ENCODE measurements at regions not wholly inside any gene's neighbourhood (a gene's known extent, or its start where the extent isn't known, plus 50 kb on each side); places are given as distances from the start of the nearest gene placed in this dataset.

- Histone ChIP-seq H3K36me3 (no peaks in the 10 kb centered on the region), H3K4me1 (no peaks in the 10 kb centered on the region), H3K4me3 (replicated peaks in 1 of 3) (no peak overlapping the region), H3K27ac (no peak overlapping the region), H3K27me3 (no peaks in the 10 kb centered on the region), H3K9me3 (no peaks in the 10 kb centered on the region)
- TF ChIP-seq POLR2A (IDR thresholded peaks at IDR 0.05) (no peak), CTCF (IDR thresholded peaks at IDR 0.05) (no peak)
- 79 to 83% methylated on average over 1 to 2 of the region's 3 CpGs for WGBS, 2 donors
- intact Hi-C loops (cut with DNase I): no loop called here
- no peak for DNase-seq
Measured at GRCh38 chr17:52751051-52751450, 592.5 kb upstream of the CA10 start.

- H3K27me3 ChIP-seq: no peaks in the 10 kb centered on the region
- TF ChIP-seq CTCF (IDR thresholded peaks at IDR 0.05) (no peak), POLR2A (IDR thresholded peaks at IDR 0.05) (no peak)
- no peak for DNase-seq
- no peaks in the 10 kb centered on the region for H3K4me1 ChIP-seq
- H3K9me3 ChIP-seq: no peaks in the 10 kb centered on the region
- no peak overlapping the region for H3K4me3 ChIP-seq (replicated peaks in 1 of 3)
- no peaks in the 10 kb centered on the region for H3K36me3 ChIP-seq
- 62 to 67% methylated on average over 3 of the region's 3 CpGs for WGBS, 2 donors
- intact Hi-C loops (cut with DNase I): no loop called here
- H3K27ac ChIP-seq: no peak overlapping the region
Measured at GRCh38 chr17:52744179-52744578, 585.7 kb upstream of the CA10 start.

- Histone ChIP-seq H3K9me3 (no peaks in the 10 kb centered on the region), H3K27ac (no peak overlapping the region), H3K4me1 (no peaks in the 10 kb centered on the region), H3K36me3 (no peaks in the 10 kb centered on the region), H3K4me3 (replicated peaks in 1 of 3) (no peak overlapping the region), H3K27me3 (no peaks in the 10 kb centered on the region)
- WGBS, 2 donors: 80 to 85% methylated on average over 2 of the region's 2 CpGs
- TF ChIP-seq POLR2A (IDR thresholded peaks at IDR 0.05): no peak
- no peak for TF ChIP-seq CTCF (IDR thresholded peaks at IDR 0.05)
- intact Hi-C loops (cut with DNase I): no loop called here
- no peak for DNase-seq
Measured at GRCh38 chr17:52740006-52740405, 581.5 kb upstream of the CA10 start.

- Histone ChIP-seq H3K27me3 (no peaks in the 10 kb centered on the region), H3K36me3 (no peaks in the 10 kb centered on the region), H3K4me3 (replicated peaks in 1 of 3) (no peak overlapping the region), H3K27ac (no peak overlapping the region), H3K9me3 (no peaks in the 10 kb centered on the region), H3K4me1 (no peaks in the 10 kb centered on the region)
- 56 to 73% methylated on average over 1 of the region's 1 CpG for WGBS, 2 donors
- TF ChIP-seq POLR2A (IDR thresholded peaks at IDR 0.05) (no peak), CTCF (IDR thresholded peaks at IDR 0.05) (no peak)
- intact Hi-C loops (cut with DNase I): no loop called here
- no peak for DNase-seq
Measured at GRCh38 chr17:52738791-52739190, 580.3 kb upstream of the CA10 start.

GRCh38 chr17:52737071-52737470 is 578.6 kb upstream of the CA10 start:
- H3K27me3 ChIP-seq: no peaks in the 10 kb centered on the region
- H3K9me3 ChIP-seq: no peaks in the 10 kb centered on the region
- 82 to 86% methylated on average over 3 of the region's 3 CpGs for WGBS, 2 donors
- TF ChIP-seq POLR2A (IDR thresholded peaks at IDR 0.05): no peak
- no peak for TF ChIP-seq CTCF (IDR thresholded peaks at IDR 0.05)
- intact Hi-C loops (cut with DNase I): no loop called here
- no peaks in the 10 kb centered on the region for H3K36me3 ChIP-seq
- no peaks in the 10 kb centered on the region for H3K4me1 ChIP-seq
- DNase-seq: no peak
- no peak overlapping the region for H3K4me3 ChIP-seq (replicated peaks in 1 of 3)
- no peak overlapping the region for H3K27ac ChIP-seq

All from thyroid gland (tissue), 4 donors.